IMR-90 (cell line): ENCODE measurements at regions not wholly inside any gene's neighbourhood (a gene's known extent, or its start where the extent isn't known, plus 50 kb on each side); places are given as distances from the start of the nearest gene placed in this dataset.

Experiments
- ATAC-seq: fragments of 200-7000 bp; cut with Tn5 transposase; 2 replicates; pipeline ENCODE4 v1.9.1; 2020; ENCODE audit warnings: low read depth, mild to moderate bottlenecking, moderate library complexity
- BruUV-seq: library from RNA; stranded (reverse); fragments of 400-500 nt; replicated peaks from 2 replicates; lab custom pipeline; 2021; lab: Mats Ljungman, UMichigan
- CTCF ChIA-PET: fragments of 300-600 bp; formaldehyde crosslinking; extraction: SDS; loops from one replicate; lab custom pipeline; 2021; ENCODE audit warnings: antibody characterized with exemption; lab: Yijun Ruan, JAX
- POLR2A ChIA-PET: fragments of 300-600 bp; sonication (Branson Sonifier 250); formaldehyde crosslinking; loops from one replicate; lab custom pipeline; 2022; ENCODE audit warnings: antibody characterized with exemption; ENCODE audit not compliant: unreplicated experiment; lab: Charles Lee
- DNase-seq: peaks from one replicate; pipeline ENCODE4 v3.0.0; 2013
- H2AFZ ChIP-seq: replicated peaks from 2 replicates; pipeline ENCODE3; 2013; ENCODE audit warnings: low read length, mild to moderate bottlenecking; ENCODE audit not compliant: poor library complexity
- H2AK5ac ChIP-seq: 2 replicates; pipeline ENCODE4 v1.6.1; 2013; ENCODE audit warnings: low read depth, low read length, inconsistent platforms
- H2AK9ac ChIP-seq: replicated peaks from 2 replicates; pipeline ENCODE3; 2013; ENCODE audit warnings: mild to moderate bottlenecking, low read depth, low read length, moderate library complexity; ENCODE audit not compliant: poor library complexity
- H2BK120ac ChIP-seq: 2 replicates; pipeline ENCODE4 v1.6.1; 2013; ENCODE audit warnings: low read depth, low read length, inconsistent platforms
- H2BK15ac ChIP-seq: 3 replicates; pipeline ENCODE4 v1.6.1; 2013; ENCODE audit warnings: low read depth, low read length, inconsistent platforms
- H2BK20ac ChIP-seq: 2 replicates; pipeline ENCODE4 v1.6.1; 2013; ENCODE audit warnings: low read depth, mild to moderate bottlenecking, inconsistent platforms, low read length, moderate library complexity
- H2BK5ac ChIP-seq: 2 replicates; pipeline ENCODE4 v1.6.1; 2013; ENCODE audit warnings: mild to moderate bottlenecking, low read depth, low read length, inconsistent platforms; ENCODE audit not compliant: poor library complexity, severe bottlenecking
- H3K14ac ChIP-seq: replicated peaks from 2 replicates; pipeline ENCODE4 v1.6.1; 2013; ENCODE audit warnings: low read depth, low read length, inconsistent platforms
- H3K18ac ChIP-seq: 2 replicates; pipeline ENCODE4 v1.6.1; 2013; ENCODE audit warnings: low read depth, low read length, control low read depth
- H3K23ac ChIP-seq: 2 replicates; pipeline ENCODE4 v1.6.1; 2013; ENCODE audit warnings: low read depth, low read length, inconsistent platforms
- H3K27ac ChIP-seq: 2 replicates; pipeline ENCODE4 v1.5.1; 2013; ENCODE audit warnings: mild to moderate bottlenecking, control low read depth, low read length; ENCODE audit not compliant: insufficient read depth
- H3K27me3 ChIP-seq: 2 replicates; pipeline ENCODE4 v1.6.1; 2013; ENCODE audit warnings: low read length; ENCODE audit not compliant: control insufficient read depth, insufficient read depth
- H3K36me3 ChIP-seq: 2 replicates; pipeline ENCODE4 v1.6.1; 2013; ENCODE audit warnings: low read length, mixed read lengths; ENCODE audit not compliant: control insufficient read depth, insufficient read depth
- H3K4ac ChIP-seq: 2 replicates; pipeline ENCODE4 v1.6.1; 2013; ENCODE audit warnings: low read depth, low read length, inconsistent platforms
- H3K4me1 ChIP-seq: 2 replicates; pipeline ENCODE4 v1.6.1; 2013; ENCODE audit warnings: low read length, mixed read lengths; ENCODE audit not compliant: control insufficient read depth, insufficient read depth
- H3K4me2 ChIP-seq: 2 replicates; pipeline ENCODE4 v1.6.1; 2013; ENCODE audit warnings: low read depth, mild to moderate bottlenecking, control low read depth, low read length, moderate library complexity
- H3K4me3 ChIP-seq: 2 replicates; pipeline ENCODE4 v1.5.1; 2013; ENCODE audit warnings: low read depth, mild to moderate bottlenecking, control low read depth, low read length, moderate library complexity; ENCODE audit not compliant: insufficient read depth
- H3K56ac ChIP-seq: 2 replicates; pipeline ENCODE4 v1.6.1; 2013; ENCODE audit warnings: low read length, inconsistent platforms; ENCODE audit not compliant: insufficient read depth; ENCODE audit errors: extremely low read depth
- H3K79me1 ChIP-seq, 2 experiments: 2 replicates each; pipeline ENCODE4 v1.6.1; 2013; ENCODE audit warnings: low read length in 2 of 2, inconsistent platforms in 1 of 2, low read depth in 1 of 2
- H3K9ac ChIP-seq: 2 replicates; pipeline ENCODE4 v1.6.1; 2013; ENCODE audit warnings: low read depth, low read length, control low read depth
- H3K9me1 ChIP-seq: 2 replicates; pipeline ENCODE4 v1.6.1; 2013; ENCODE audit warnings: low read length, inconsistent platforms; ENCODE audit not compliant: insufficient read depth
- H3K9me3 ChIP-seq: 2 replicates; pipeline ENCODE4 v1.6.1; 2013; ENCODE audit warnings: low read length; ENCODE audit not compliant: control insufficient read depth, insufficient read depth
- H4K20me1 ChIP-seq: 2 replicates; pipeline ENCODE4 v1.6.1; 2013; ENCODE audit warnings: low read length, inconsistent platforms; ENCODE audit not compliant: insufficient read depth
- H4K5ac ChIP-seq: 2 replicates; pipeline ENCODE4 v1.6.1; 2013; ENCODE audit warnings: mild to moderate bottlenecking, low read depth, low read length, control low read depth
- H4K8ac ChIP-seq, 2 experiments: 2 replicates each; pipeline ENCODE4 v1.6.1; 2013; ENCODE audit warnings: low read depth in 2 of 2, low read length in 2 of 2, control low read depth in 1 of 2, inconsistent platforms in 1 of 2
- H4K91ac ChIP-seq: 2 replicates; pipeline ENCODE4 v1.6.1; 2013; ENCODE audit warnings: low read depth, low read length, inconsistent platforms; ENCODE audit not compliant: insufficient read depth
- BHLHE40 ChIP-seq: fragments of 150-350 bp; IDR thresholded peaks from 2 replicates; pipeline ENCODE4 v1.6.1; 2016; ENCODE audit warnings: mild to moderate bottlenecking, low read depth, low read length
- ELK1 ChIP-seq: fragments of 150-350 bp; IDR thresholded peaks from 2 replicates; pipeline ENCODE4 v1.6.1; 2016; ENCODE audit warnings: low read depth, mild to moderate bottlenecking, low read length, moderate library complexity, borderline replicate concordance
- FOS ChIP-seq: fragments of 150-350 bp; IDR thresholded peaks from 2 replicates; pipeline ENCODE4 v1.6.1; 2016; ENCODE audit warnings: low read depth, low read length
- MAFK ChIP-seq: IDR thresholded peaks from 2 replicates; pipeline ENCODE4 v1.6.1; 2012; ENCODE audit warnings: low read depth, low read length, improper control_type of control experiment
- MAZ ChIP-seq: IDR thresholded peaks from 2 replicates; pipeline ENCODE4 v1.6.1; 2012; ENCODE audit warnings: low read depth, mild to moderate bottlenecking, low read length, improper control_type of control experiment, moderate library complexity, borderline replicate concordance
- NFE2L2 ChIP-seq: fragments of 150-350 bp; IDR thresholded peaks from 2 replicates; pipeline ENCODE4 v1.6.1; 2016; ENCODE audit warnings: low read depth, mild to moderate bottlenecking, low read length
- POLR2A ChIP-seq: IDR thresholded peaks from 2 replicates; pipeline ENCODE4 v1.6.1; 2012; ENCODE audit warnings: mild to moderate bottlenecking, low read depth, low read length
- dilution Hi-C: fragments of 300-500 bp; cut with HindIII; formaldehyde crosslinking; loops from one replicate; pipeline ENCODE4 v1.14.3; 2018; ENCODE audit warnings: low sequenced_read_pairs; ENCODE audit not compliant: unreplicated experiment
- in situ Hi-C: fragments of 300-500 bp; cut with MboI; formaldehyde crosslinking; loops from 3 replicates; pipeline ENCODE4 v1.14.3; 2019; ENCODE audit warnings: low sequenced_read_pairs, inconsistent platforms, mixed read lengths
- intact Hi-C: fragments of 100-400 bp; cut with micrococcal nuclease; formaldehyde crosslinking; loops from 2 replicates; pipeline ENCODE4 v1.10.0; 2022
- TF ChIP-seq, protein P1 (sequence below): conservative IDR thresholded peaks from 2 replicates; pipeline ENCODE4 v1.5.1; 2012; ENCODE audit warnings: mild to moderate bottlenecking, low read depth, low read length, improper control_type of control experiment

- no peak overlapping the region for H3K4me2 ChIP-seq
- H3K4ac ChIP-seq = no peak overlapping the region
- H3K27ac ChIP-seq = no peak overlapping the region
- dilution Hi-C loops = no loop called here
- H3K9me3 ChIP-seq = peaks cover 3% of the 10 kb centered on the region; the same call in 1 of the 2 replicates
- no peak overlapping the region for H2BK20ac ChIP-seq
- H3K36me3 ChIP-seq = no peaks in the 10 kb centered on the region
- no peaks in the 10 kb centered on the region for H3K27me3 ChIP-seq
- H4K5ac ChIP-seq = no peak overlapping the region
- DNase-seq (no peak), ATAC-seq (no peak)
- intact Hi-C loops = no loop called here
- no peak overlapping the region for H3K56ac ChIP-seq
- no peaks in the 10 kb centered on the region for H4K20me1 ChIP-seq
- H3K79me1 ChIP-seq = no peaks in the 10 kb centered on the region
- POLR2A ChIA-PET = no interaction called here
- no peak overlapping the region for H2BK120ac ChIP-seq
- H3K9me1 ChIP-seq = no peaks in the 10 kb centered on the region
- TF ChIP-seq BHLHE40 (no peak), ELK1 (no peak), MAZ (no peak), FOS (no peak), POLR2A (no peak), NFE2L2 (no peak), MAFK (no peak)
- TF ChIP-seq, protein P1, sequence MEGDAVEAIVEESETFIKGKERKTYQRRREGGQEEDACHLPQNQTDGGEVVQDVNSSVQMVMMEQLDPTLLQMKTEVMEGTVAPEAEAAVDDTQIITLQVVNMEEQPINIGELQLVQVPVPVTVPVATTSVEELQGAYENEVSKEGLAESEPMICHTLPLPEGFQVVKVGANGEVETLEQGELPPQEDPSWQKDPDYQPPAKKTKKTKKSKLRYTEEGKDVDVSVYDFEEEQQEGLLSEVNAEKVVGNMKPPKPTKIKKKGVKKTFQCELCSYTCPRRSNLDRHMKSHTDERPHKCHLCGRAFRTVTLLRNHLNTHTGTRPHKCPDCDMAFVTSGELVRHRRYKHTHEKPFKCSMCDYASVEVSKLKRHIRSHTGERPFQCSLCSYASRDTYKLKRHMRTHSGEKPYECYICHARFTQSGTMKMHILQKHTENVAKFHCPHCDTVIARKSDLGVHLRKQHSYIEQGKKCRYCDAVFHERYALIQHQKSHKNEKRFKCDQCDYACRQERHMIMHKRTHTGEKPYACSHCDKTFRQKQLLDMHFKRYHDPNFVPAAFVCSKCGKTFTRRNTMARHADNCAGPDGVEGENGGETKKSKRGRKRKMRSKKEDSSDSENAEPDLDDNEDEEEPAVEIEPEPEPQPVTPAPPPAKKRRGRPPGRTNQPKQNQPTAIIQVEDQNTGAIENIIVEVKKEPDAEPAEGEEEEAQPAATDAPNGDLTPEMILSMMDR = no peak
- no peak overlapping the region for H3K4me3 ChIP-seq
- H4K91ac ChIP-seq = no peak overlapping the region
- H3K4me1 ChIP-seq = no peaks in the 10 kb centered on the region
- no peak overlapping the region for H2AK5ac ChIP-seq
- no peak overlapping the region for H4K8ac ChIP-seq
- CTCF ChIA-PET = no interaction called here
- in situ Hi-C loops = no loop called here
- no peak overlapping the region for H2BK5ac ChIP-seq
- H2AFZ ChIP-seq = no peak overlapping the region
- H3K23ac ChIP-seq = no peak overlapping the region
- no peak overlapping the region for H3K14ac ChIP-seq
- BruUV-seq = no TSS peak
- H3K18ac ChIP-seq = no peak overlapping the region
- no peak overlapping the region for H3K9ac ChIP-seq
- H2BK15ac ChIP-seq = no peak overlapping the region
- H2AK9ac ChIP-seq = no peak overlapping the region
Observed at GRCh38 chr18:66119347-66119746, 368.5 kb downstream of the CDH7 start.
